Astrocyte of the spinal cord (primary cell): ENCODE measurements at regions not wholly inside any gene's neighbourhood (a gene's known extent, or its start where the extent isn't known, plus 50 kb on each side); places are given as distances from the start of the nearest gene placed in this dataset.
"Not testable (repeated sequence)": the region's sequence is repeated elsewhere in the genome, so short reads cannot be mapped to it uniquely, and the experiment has no call there.

ENCODE experiments used
- DNase-seq: peaks from one replicate; pipeline ENCODE4 v3.0.0; 2011; ENCODE audit warnings: low read depth, low spot score
- H3K4me3 ChIP-seq: 2 replicates; pipeline ENCODE4 v1.5.1; 2011; ENCODE audit warnings: low read depth, mild to moderate bottlenecking, low read length, moderate library complexity
- in situ Hi-C: cut with HindIII; loops from 2 replicates; pipeline ENCODE4 v1.10.0; 2017; ENCODE audit warnings: low sequenced_read_pairs
- TF ChIP-seq, protein P1 (sequence below): IDR thresholded peaks from 2 replicates; pipeline ENCODE4 v1.5.1; 2012; ENCODE audit warnings: low read depth, mild to moderate bottlenecking, low read length, inconsistent platforms

DNA sequence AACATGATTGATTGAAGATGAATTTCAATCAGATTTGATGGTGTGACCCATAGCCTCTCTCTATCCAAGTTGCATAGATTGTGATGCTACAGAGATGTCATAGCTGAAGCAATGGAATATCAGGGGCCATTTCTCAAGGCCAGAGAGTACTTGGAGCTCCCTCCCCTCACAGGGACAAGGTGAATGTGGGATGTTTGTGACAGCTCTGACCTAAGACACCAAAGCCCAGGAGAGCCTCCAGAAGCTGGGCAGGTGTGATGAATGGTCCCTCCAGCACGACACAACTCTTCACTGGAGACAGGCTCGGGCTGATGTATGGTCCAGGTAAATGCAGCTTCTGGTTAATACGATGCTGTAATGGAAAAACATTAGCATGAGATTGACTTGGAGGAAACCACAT lies 101.0 kb upstream of the ZC3H12A start:
- in situ Hi-C loops, result no loop called here
- no peak for DNase-seq
- TF ChIP-seq, protein P1, sequence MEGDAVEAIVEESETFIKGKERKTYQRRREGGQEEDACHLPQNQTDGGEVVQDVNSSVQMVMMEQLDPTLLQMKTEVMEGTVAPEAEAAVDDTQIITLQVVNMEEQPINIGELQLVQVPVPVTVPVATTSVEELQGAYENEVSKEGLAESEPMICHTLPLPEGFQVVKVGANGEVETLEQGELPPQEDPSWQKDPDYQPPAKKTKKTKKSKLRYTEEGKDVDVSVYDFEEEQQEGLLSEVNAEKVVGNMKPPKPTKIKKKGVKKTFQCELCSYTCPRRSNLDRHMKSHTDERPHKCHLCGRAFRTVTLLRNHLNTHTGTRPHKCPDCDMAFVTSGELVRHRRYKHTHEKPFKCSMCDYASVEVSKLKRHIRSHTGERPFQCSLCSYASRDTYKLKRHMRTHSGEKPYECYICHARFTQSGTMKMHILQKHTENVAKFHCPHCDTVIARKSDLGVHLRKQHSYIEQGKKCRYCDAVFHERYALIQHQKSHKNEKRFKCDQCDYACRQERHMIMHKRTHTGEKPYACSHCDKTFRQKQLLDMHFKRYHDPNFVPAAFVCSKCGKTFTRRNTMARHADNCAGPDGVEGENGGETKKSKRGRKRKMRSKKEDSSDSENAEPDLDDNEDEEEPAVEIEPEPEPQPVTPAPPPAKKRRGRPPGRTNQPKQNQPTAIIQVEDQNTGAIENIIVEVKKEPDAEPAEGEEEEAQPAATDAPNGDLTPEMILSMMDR, result no peak
- H3K4me3 ChIP-seq, result no peak overlapping the region

DNA sequence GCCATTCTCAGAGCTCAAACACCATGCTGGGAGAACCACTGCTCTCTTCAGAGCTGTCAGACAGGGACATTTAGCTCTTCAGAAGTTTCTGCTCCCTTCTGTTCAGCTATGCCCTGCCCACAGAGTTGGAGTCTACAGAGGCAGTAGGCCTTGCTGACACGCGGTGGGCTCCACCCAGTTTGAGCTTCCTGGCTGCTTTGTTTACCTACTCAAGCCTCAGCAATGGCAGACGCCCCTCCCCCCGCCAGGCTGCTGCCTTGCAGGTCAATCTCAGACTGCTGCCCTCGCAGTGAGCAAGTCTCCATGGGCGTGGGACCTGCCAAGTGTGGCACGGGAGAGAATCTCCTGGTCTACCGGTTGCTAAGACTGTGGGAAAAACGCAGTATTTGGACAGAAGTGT lies 93.8 kb upstream of the ZC3H12A start:
- in situ Hi-C loops, H3K4me3 ChIP-seq, DNase-seq: not testable (repeated sequence)

DNA sequence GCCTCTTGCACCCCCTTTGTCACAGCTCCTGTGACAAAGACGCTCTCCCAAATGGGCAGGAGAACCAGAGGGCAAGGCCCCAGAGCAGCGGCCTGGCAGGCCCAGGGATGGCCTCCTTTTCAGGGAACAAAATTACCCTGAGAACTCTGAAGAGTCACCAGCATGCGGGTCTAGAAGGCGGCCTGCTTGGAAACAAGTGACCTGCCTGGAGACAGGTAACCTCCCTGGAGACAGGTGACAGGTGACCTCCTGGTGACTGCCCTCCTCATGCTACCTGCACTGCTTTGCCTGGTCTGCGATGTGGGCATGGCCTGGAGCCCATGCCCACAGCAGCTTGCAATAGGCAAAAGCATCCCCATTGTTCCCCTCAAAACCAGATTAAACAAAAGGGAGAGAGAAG lies 86.5 kb upstream of the ZC3H12A start:
- no peak for DNase-seq
- TF ChIP-seq, protein P1, result no peak
- no peak overlapping the region for H3K4me3 ChIP-seq
- in situ Hi-C loops, result no loop called here

DNA sequence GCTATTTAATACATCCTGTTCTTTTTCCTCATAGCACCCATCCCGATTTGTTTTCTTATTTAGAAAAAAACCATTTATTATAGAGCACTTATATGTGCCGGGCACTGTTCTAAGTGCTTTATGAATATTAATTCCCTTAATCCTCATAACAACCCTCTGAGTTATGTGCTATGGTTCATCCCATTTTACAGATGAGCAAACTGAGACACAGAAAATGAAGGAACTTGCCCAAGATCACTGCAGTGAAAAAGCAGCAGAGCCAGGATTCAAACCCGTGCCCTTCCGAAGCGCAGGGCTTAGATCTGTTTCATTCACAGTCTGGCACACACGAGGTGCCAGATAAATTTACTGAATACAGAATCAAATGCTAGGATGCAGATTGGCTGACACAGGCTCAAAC lies 85.1 kb upstream of the ZC3H12A start:
- DNase-seq, result no peak
- no peak overlapping the region for H3K4me3 ChIP-seq
- in situ Hi-C loops, result no loop called here
- TF ChIP-seq, protein P1, result no peak

DNA sequence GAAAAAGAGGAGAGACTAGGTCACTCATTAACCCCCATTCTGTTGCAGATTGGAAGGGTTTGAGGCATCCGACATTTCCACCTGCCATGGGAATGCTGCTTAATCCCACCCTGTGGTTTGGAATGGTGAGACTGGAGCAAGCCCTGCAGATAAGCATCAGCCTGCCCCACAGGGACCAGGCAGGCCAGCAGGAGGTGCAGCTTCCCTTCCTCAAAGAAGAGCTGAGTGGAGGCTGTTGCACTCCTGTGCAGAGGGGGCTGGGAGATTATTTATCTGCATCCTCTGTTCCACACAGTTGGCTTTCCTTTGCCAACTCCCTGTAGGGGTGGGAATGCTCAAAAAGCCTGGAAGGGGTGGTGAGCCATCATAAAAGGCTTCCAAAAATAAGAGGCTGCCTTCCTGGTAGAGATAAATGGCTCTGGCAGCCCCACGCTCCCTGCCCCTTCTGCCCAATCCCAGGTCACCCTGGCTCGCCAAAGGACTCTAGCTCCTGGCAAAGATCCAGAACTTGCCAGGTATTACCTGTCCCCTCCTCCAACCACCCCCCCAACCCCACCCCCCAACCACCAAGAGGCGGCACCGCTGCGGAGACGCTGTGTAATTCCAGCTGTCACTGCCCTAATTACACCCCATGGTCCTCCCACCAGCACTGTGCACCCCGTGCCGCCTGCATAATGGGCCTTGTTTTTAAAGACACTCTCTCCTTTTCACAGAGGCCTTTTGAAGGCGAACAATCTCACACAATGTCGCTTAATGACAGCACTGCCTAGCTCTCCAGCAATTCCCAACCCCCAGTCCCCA lies 83.0 kb upstream of the ZC3H12A start:
- DNase-seq, result no peak
- no peak overlapping the region for H3K4me3 ChIP-seq
- TF ChIP-seq, protein P1, result no peak
- in situ Hi-C loops, result no loop called here

DNA sequence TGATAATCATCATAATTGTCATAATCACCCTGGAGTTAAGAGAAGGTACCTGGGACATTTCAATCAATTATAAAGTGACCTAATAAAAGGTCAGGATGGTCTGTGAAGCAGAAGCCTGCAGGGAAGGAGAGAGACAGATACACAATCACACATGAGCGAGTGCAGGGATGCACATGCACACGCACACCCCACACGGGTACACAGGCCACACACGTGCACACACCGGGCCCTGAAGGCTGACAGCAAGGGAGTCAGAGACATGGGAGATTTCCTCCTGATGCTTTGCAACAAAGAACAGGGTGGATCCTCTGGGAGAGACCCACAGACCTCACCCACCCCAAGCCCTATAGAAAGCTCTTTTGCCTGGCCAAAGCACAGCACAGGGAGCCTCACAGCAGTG lies 82.3 kb upstream of the ZC3H12A start:
- no peak for DNase-seq
- TF ChIP-seq, protein P1, result no peak
- in situ Hi-C loops, result no loop called here
- H3K4me3 ChIP-seq, result no peak overlapping the region

DNA sequence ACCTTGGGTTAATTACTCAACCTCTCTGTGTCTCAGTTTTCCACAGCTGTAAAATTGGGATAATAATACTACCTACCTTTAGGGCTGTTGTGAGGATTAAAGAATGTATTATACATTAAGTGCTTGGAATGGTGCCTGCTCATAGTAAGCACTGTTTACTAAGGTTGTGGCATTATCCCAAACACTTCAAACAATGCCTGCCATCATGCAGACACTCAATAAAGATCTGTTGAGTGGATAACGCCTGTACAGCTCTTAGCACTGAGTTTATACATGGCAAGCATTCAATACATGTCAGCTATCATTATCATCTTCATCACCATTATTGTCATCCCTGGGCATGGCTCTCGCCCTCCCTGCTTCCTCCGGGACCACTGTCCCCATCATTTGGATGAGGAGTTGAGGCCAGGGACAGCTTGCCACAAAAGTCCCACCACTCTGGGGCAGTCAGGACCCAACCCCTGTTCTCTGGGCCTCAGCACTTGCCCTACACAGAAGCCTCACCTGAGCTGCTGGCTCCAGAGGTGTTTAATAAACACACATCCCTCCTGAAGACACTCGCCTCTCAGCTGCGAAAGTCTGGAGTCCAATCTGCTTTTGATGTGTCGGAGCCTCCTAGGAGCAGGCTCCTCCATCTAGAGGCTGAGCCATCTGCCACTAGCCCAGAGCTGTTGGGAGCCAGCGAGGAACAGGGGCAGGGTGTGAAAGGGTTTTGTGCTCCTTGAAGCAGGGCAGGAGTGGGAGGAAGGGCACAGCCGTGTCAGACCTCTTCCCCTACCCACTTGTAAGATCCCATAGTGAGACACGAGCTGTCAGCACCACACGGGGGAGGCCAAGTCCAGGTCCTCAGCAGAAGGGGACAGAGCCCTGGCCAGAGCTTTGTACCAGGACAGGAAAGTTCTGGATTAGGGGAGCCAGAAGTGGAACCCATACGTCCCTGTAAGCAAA lies 80.9 kb upstream of the ZC3H12A start:
- DNase-seq, result no peak
- TF ChIP-seq, protein P1, result no peak
- in situ Hi-C loops, result no loop called here
- H3K4me3 ChIP-seq, result no peak overlapping the region
